ENCODE measurements at regions not wholly inside any gene's neighbourhood (a gene's known extent, or its start where the extent isn't known, plus 50 kb on each side); places are given as distances from the start of the nearest gene placed in this dataset.

GRCh38 chr5:38714703-38715355, 131.0 kb upstream of the OSMR start (continued):
- TF ChIP-seq NFAT5 (CRISPR knock-in tag; IDR thresholded peaks at IDR 0.05): no peak
- no peak for TF ChIP-seq ZNF33B (CRISPR knock-in tag; IDR thresholded peaks at IDR 0.05)
- TF ChIP-seq NBN (conservative IDR thresholded peaks at IDR 0.05): no peak
- TF ChIP-seq ZNF589 (CRISPR knock-in tag; conservative IDR thresholded peaks at IDR 0.05): no peak
- no peak for TF ChIP-seq ZNF883 (CRISPR knock-in tag; IDR thresholded peaks at IDR 0.05; ENCODE audit: not compliant biosample characterization)

GRCh38 chr5:38715696-38716095, 130.1 kb upstream of the OSMR start:
- Histone ChIP-seq H3K9ac (ENCODE audit: insufficient read depth, low read depth, low read length) (no peak overlapping the region), H3K4me1 (ENCODE audit: insufficient read depth, low read length) (no peaks in the 10 kb centered on the region), H3K9me3 (ENCODE audit: low read length) (no peaks in the 10 kb centered on the region), H4K20me1 (ENCODE audit: insufficient read depth, low read length) (no peaks in the 10 kb centered on the region), H3K27me3 (ENCODE audit: control insufficient read depth in 1 of 2, insufficient read depth in 2 of 2, low read length in 2 of 2) (peaks cover 0 to 1% of the 10 kb centered on the region in 2 experiments; a peak in 1 of 5 replicates), H3K27ac (ENCODE audit: extremely low read length, insufficient read depth, low read length) (no peak overlapping the region), H2AFZ (ENCODE audit: low read length) (no peak overlapping the region), H3K4me3 (replicated peaks in 1 of 3; ENCODE audit: insufficient read depth in 1 of 3, low read depth in 2 of 3, low read length in 3 of 3) (no peak overlapping the region), H3K79me2 (ENCODE audit: insufficient read depth, low read length) (no peaks in the 10 kb centered on the region), H3K36me3 (replicated peaks in 1 of 2; ENCODE audit: control insufficient read depth in 1 of 2, insufficient read depth in 2 of 2, low read length in 2 of 2) (no peaks in the 10 kb centered on the region), H3K4me2 (ENCODE audit: low read depth, low read length) (no peak overlapping the region)
- ChIA-PET CTCF (ENCODE audit: low intra/inter-chr PET ratio, low total read pairs) (no interaction called here), POLR2A (no interaction called here)
- BruUV-seq (replicated peaks): no TSS peak
- WGBS (ENCODE audit: low lambda C conversion rate): 0% methylated on average over 1 of the region's 1 CpG
- in situ Hi-C loops (cut with HindIII; ENCODE audit: extremely low pct_ligation_motif_present, low pct_unique_long_range_greater_than_20kb): no loop called here
- FAIRE-seq: no peak
- intact Hi-C loops (cut with micrococcal nuclease; ENCODE audit: unreplicated experiment): no loop called here
- DNase-seq (ENCODE audit: low spot score): peak; percentile 14
- no peak for ATAC-seq
- no peak for TF ChIP-seq ATF6 (CRISPR knock-in tag; conservative IDR thresholded peaks at IDR 0.05)
- TF ChIP-seq ETV6 (CRISPR knock-in tag; conservative IDR thresholded peaks at IDR 0.05): no peak
- TF ChIP-seq ZNF761 (CRISPR knock-in tag; conservative IDR thresholded peaks at IDR 0.05): no peak
- TF ChIP-seq KLF13 (CRISPR knock-in tag; IDR thresholded peaks at IDR 0.05): no peak
- TF ChIP-seq MNT (IDR thresholded peaks at IDR 0.05): peak; percentile 22; the same call in 1 of the 2 replicates
- no peak for TF ChIP-seq TARDBP (CRISPR knock-in tag; IDR thresholded peaks at IDR 0.05)
- no peak for TF ChIP-seq ZNF556 (CRISPR knock-in tag; IDR thresholded peaks at IDR 0.05; ENCODE audit: borderline replicate concordance)
- TF ChIP-seq ZNF503 (CRISPR knock-in tag; IDR thresholded peaks at IDR 0.05): no peak
